H4 (cell line): ENCODE measurements at regions not wholly inside any gene's neighbourhood (a gene's known extent, or its start where the extent isn't known, plus 50 kb on each side); places are given as distances from the start of the nearest gene placed in this dataset.
A peak's percentile ranks its signal among the peaks of the same experiment; 100 is the strongest.
"Not testable (repeated sequence)": the region's sequence is repeated elsewhere in the genome, so short reads cannot be mapped to it uniquely, and the experiment has no call there.

Experiments
- DNase-seq: peaks from one replicate; pipeline ENCODE4 v3.0.0-alpha.2; 2015; ENCODE audit warnings: low spot score

- no peak for DNase-seq
These were observed 300.0 kb upstream of the SLC39A10 start for GRCh38 chr2:195356920-195357440.

- no peak for DNase-seq
These were observed 301.0 kb upstream of the SLC39A10 start for GRCh38 chr2:195356026-195356425.

GRCh38 chr2:195352581-195352980, 304.4 kb upstream of the SLC39A10 start:
- DNase-seq: no peak

GRCh38 chr2:195343942-195344530, 313.0 kb upstream of the SLC39A10 start:
- DNase-seq: peak; percentile 11

- no peak for DNase-seq
These were observed 313.5 kb upstream of the SLC39A10 start for GRCh38 chr2:195343540-195343939.

- DNase-seq: no peak
These were observed 315.0 kb upstream of the SLC39A10 start for GRCh38 chr2:195342061-195342460.

- DNase-seq: no peak
These were observed 318.2 kb upstream of the SLC39A10 start for GRCh38 chr2:195338856-195339255.

GRCh38 chr2:195337597-195337996, 319.4 kb upstream of the SLC39A10 start:
- DNase-seq: no peak

- DNase-seq: no peak
These were observed 323.2 kb upstream of the SLC39A10 start for GRCh38 chr2:195333869-195334268.

GRCh38 chr2:195331966-195332365, 325.1 kb upstream of the SLC39A10 start:
- no peak for DNase-seq

GRCh38 chr2:195331129-195331528, 325.9 kb upstream of the SLC39A10 start:
- DNase-seq: no peak

- no peak for DNase-seq
These were observed 326.5 kb upstream of the SLC39A10 start for GRCh38 chr2:195330513-195330956.

- DNase-seq: not testable (repeated sequence)
These were observed 327.2 kb upstream of the SLC39A10 start for GRCh38 chr2:195329784-195330183.

GRCh38 chr2:195326537-195326936, 330.5 kb upstream of the SLC39A10 start:
- DNase-seq: no peak

GRCh38 chr2:195322324-195322723, 334.7 kb upstream of the SLC39A10 start:
- DNase-seq: no peak

- DNase-seq: no peak
These were observed 336.5 kb upstream of the SLC39A10 start for GRCh38 chr2:195320413-195320973.

- DNase-seq: no peak
These were observed 337.2 kb upstream of the SLC39A10 start for GRCh38 chr2:195319548-195320412.

GRCh38 chr2:195319112-195319460, 337.9 kb upstream of the SLC39A10 start:
- peak; percentile 39 for DNase-seq

- peak; percentile 36 for DNase-seq
These were observed 338.4 kb upstream of the SLC39A10 start for GRCh38 chr2:195318440-195319111.

GRCh38 chr2:195317550-195317949, 339.5 kb upstream of the SLC39A10 start:
- DNase-seq: no peak

GRCh38 chr2:195316486-195316885, 340.5 kb upstream of the SLC39A10 start:
- DNase-seq: no peak

- no peak for DNase-seq
These were observed 343.1 kb upstream of the SLC39A10 start for GRCh38 chr2:195313962-195314361.
